ENCODE measurements at regions not wholly inside any gene's neighbourhood (a gene's known extent, or its start where the extent isn't known, plus 50 kb on each side); places are given as distances from the start of the nearest gene placed in this dataset.

DNA sequence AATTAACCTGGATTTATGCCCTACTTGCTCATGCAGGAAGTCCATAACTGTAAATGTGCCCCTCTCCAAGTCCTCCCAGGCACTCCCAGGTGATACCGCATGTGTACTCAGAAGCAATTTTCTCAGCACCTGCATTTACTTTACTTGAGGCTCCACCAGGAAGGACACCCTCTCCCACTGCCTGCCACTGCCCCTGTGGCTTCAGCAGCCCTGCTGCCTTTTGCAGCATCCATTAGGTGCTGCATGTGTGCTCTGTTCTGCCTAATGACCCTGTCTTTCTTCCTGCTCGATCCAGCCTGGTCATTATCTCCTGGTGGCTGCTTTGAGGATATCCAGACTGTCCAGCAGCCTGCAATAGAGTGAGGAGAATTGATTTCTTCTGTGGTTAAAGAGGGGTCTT is 107.6 kb upstream of the SEMA6D start:
- TF ChIP-seq, protein P1, sequence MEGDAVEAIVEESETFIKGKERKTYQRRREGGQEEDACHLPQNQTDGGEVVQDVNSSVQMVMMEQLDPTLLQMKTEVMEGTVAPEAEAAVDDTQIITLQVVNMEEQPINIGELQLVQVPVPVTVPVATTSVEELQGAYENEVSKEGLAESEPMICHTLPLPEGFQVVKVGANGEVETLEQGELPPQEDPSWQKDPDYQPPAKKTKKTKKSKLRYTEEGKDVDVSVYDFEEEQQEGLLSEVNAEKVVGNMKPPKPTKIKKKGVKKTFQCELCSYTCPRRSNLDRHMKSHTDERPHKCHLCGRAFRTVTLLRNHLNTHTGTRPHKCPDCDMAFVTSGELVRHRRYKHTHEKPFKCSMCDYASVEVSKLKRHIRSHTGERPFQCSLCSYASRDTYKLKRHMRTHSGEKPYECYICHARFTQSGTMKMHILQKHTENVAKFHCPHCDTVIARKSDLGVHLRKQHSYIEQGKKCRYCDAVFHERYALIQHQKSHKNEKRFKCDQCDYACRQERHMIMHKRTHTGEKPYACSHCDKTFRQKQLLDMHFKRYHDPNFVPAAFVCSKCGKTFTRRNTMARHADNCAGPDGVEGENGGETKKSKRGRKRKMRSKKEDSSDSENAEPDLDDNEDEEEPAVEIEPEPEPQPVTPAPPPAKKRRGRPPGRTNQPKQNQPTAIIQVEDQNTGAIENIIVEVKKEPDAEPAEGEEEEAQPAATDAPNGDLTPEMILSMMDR (conservative IDR thresholded peaks at IDR 0.05; ENCODE audit: low read depth, low read length), result no peak
- no peak for DNase-seq (ENCODE audit: low read depth)
- no peak overlapping the region for H3K4me3 ChIP-seq (ENCODE audit: low read depth, low read length)

GRCh38 chr15:47610736-47611135 is 106.6 kb upstream of the SEMA6D start:
- no peak for DNase-seq (ENCODE audit: low read depth)
- TF ChIP-seq, protein P1 (conservative IDR thresholded peaks at IDR 0.05; ENCODE audit: low read depth, low read length), result peak; percentile 17
- H3K4me3 ChIP-seq (ENCODE audit: low read depth, low read length), result no peak overlapping the region

GRCh38 chr15:47614360-47615011 is 102.8 kb upstream of the SEMA6D start:
- TF ChIP-seq, protein P1 (conservative IDR thresholded peaks at IDR 0.05; ENCODE audit: low read depth, low read length), result no peak
- DNase-seq (ENCODE audit: low read depth), result peak; percentile 5
- H3K4me3 ChIP-seq (ENCODE audit: low read depth, low read length), result no peak overlapping the region

DNA sequence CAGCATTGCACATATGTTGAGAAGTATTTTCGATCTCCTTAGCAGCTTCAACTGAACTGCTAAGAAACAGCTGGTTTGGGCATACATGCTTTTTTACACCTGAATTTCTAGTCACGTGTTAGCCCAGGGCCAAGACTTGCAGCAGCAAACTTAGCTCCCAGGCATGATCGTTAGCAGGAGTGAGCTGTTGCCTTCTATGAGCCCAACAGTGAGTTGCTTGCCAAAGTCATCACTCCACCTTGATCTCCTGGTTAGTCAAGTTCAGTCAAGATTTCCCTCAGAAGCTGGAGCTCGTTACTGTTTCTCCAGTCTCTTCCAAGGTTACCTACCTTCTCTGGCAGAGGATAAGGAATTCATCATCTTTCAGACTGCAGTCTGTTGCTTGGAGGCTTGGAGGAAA is 100.4 kb upstream of the SEMA6D start:
- DNase-seq (ENCODE audit: low read depth), result no peak
- TF ChIP-seq, protein P1 (conservative IDR thresholded peaks at IDR 0.05; ENCODE audit: low read depth, low read length), result no peak
- no peak overlapping the region for H3K4me3 ChIP-seq (ENCODE audit: low read depth, low read length)

DNA sequence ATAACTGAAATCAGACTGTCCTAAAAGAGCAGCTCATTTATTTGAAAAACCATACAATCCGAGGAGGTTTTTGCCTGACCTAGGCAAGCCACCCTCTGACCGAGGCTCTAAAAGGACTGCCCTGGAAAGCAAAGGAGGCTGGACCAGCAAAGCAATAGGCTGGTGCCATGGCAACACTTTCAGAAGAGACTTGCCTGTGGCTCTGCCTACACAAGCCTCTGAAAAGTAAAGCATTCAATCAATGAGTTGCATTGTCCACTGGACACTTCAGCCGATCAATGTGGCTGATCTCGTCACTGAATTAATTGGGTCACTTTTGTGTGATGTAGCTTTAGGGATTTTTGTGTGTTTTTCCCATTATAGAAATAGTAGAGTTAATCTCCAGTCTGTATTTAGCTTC is 99.1 kb upstream of the SEMA6D start:
- no peak overlapping the region for H3K4me3 ChIP-seq (ENCODE audit: low read depth, low read length)
- TF ChIP-seq, protein P1 (conservative IDR thresholded peaks at IDR 0.05; ENCODE audit: low read depth, low read length), result no peak
- no peak for DNase-seq (ENCODE audit: low read depth)

DNA sequence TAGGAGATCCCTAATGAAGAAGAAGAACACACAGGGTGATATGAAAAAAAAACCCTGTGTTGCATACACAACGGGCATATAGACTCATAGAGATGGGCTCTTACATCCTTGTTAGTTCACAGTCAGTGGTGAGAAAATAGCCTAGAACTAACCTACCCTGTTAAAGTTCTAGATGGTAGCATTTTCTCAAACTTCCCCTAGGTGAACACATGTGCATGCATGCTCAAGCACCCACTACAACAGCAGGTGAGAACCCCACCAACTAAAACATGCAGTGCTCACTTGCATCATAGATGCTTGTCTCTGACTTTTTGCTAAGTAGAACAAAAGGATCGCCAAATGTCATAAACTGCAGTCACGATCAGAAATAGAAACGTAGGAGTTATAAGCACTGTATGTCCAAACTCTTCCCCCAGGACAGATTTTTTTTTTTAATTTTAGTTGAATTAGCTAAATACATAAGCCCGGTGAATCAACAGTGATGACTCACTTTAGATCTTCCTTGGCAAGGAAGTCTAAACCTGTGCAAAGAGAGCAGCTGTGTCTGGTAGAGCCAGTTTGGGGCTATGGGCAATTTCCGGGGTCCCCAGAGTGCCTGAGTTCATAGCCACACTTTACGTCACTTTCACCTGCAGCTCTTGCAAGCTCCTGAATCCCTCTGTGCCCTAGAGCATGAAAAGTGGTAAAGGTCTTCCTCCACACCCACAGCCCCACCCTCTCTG is 96.2 kb upstream of the SEMA6D start:
- peak; percentile 10 for DNase-seq (ENCODE audit: low read depth)
- TF ChIP-seq, protein P1 (conservative IDR thresholded peaks at IDR 0.05; ENCODE audit: low read depth, low read length), result no peak
- no peak overlapping the region for H3K4me3 ChIP-seq (ENCODE audit: low read depth, low read length)

- no peak for DNase-seq (ENCODE audit: low read depth)
- TF ChIP-seq, protein P1 (conservative IDR thresholded peaks at IDR 0.05; ENCODE audit: low read depth, low read length), result no peak
- H3K4me3 ChIP-seq (ENCODE audit: low read depth, low read length), result no peak overlapping the region
These were observed 95.2 kb upstream of the SEMA6D start for GRCh38 chr15:47622055-47622454.

All from choroid plexus epithelial cell (primary cell).